ENCODE measurements at regions not wholly inside any gene's neighbourhood (a gene's known extent, or its start where the extent isn't known, plus 50 kb on each side); places are given as distances from the start of the nearest gene placed in this dataset.
"Not testable (repeated sequence)": the region's sequence is repeated elsewhere in the genome, so short reads cannot be mapped to it uniquely, and the experiment has no call there.

GRCh38 chr3:96347289-96347688 lies 467.1 kb upstream of the EPHA6 start:
- H3K36me3 ChIP-seq, result no peaks in the 10 kb centered on the region
- DNase-seq, result no peak
- H3K27me3 ChIP-seq, result no peaks in the 10 kb centered on the region
- TF ChIP-seq CTCF (IDR thresholded peaks at IDR 0.05), result no peak
- TF ChIP-seq POLR2A (IDR thresholded peaks at IDR 0.05), result no peak
- H3K27ac ChIP-seq, result no peak overlapping the region
- H3K4me1 ChIP-seq, result no peaks in the 10 kb centered on the region
- H3K4me3 ChIP-seq, result no peak overlapping the region
- H3K9me3 ChIP-seq, result peaks cover 0 to 2% (median 0%) of the 10 kb centered on the region in 4 donors

- not testable (repeated sequence) for H3K9me3 ChIP-seq, H3K4me1 ChIP-seq, H3K27ac ChIP-seq, DNase-seq, H3K27me3 ChIP-seq, H3K4me3 ChIP-seq, H3K36me3 ChIP-seq
Measured at GRCh38 chr3:96351598-96351997, 462.8 kb upstream of the EPHA6 start.

DNA sequence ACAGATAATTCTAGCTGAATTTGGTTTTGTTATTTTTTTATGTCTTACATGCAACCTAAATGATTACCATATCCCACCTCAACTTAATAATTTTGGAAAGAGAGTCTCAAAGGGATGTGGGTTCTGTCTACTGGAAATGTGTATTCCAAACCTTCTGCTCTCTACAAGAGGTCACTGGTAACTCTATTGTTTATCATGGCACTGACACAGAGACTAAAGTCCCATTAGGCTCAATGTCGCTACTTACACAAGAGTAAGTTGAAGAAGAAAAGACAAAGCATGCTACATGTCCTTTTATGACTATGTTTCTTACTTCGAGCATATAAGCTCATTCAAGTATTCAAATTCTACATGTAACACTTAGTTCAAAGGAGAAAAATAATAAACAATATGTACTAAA lies 460.3 kb upstream of the EPHA6 start:
- H3K27ac ChIP-seq, result no peak overlapping the region
- H3K4me3 ChIP-seq, result no peak overlapping the region
- H3K27me3 ChIP-seq, result no peaks in the 10 kb centered on the region
- H3K9me3 ChIP-seq, result no peaks in the 10 kb centered on the region
- DNase-seq, result no peak
- TF ChIP-seq POLR2A (IDR thresholded peaks at IDR 0.05), result no peak
- TF ChIP-seq CTCF (IDR thresholded peaks at IDR 0.05), result no peak
- H3K36me3 ChIP-seq, result no peaks in the 10 kb centered on the region
- H3K4me1 ChIP-seq, result no peaks in the 10 kb centered on the region

DNA sequence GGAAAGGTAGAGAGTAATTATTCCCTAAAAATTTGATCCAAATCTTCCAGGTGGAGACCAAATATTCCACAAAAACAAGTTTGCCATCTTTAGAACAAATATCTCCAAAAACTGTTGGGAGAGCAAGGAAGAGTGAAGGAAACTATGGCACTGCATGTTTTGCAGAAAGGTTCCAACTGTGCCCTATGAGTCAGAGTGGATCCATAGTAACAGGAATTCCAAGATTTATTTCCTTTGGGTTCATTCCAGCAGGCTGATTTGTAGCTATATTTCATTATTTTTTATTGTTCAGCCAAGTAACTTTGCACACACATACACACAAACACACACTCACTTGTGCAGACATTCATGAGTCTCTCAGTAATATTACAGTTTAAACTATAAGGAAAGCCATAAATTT lies 459.7 kb upstream of the EPHA6 start:
- TF ChIP-seq CTCF (IDR thresholded peaks at IDR 0.05) (no peak), POLR2A (IDR thresholded peaks at IDR 0.05) (no peak)
- no peak for DNase-seq
- Histone ChIP-seq H3K9me3 (no peaks in the 10 kb centered on the region), H3K4me1 (no peaks in the 10 kb centered on the region), H3K4me3 (no peak overlapping the region), H3K27me3 (no peaks in the 10 kb centered on the region), H3K27ac (no peak overlapping the region), H3K36me3 (no peaks in the 10 kb centered on the region)

- H3K9me3 ChIP-seq, result no peaks in the 10 kb centered on the region
- no peak for TF ChIP-seq CTCF (IDR thresholded peaks at IDR 0.05)
- TF ChIP-seq POLR2A (IDR thresholded peaks at IDR 0.05), result no peak
- H3K27me3 ChIP-seq, result no peaks in the 10 kb centered on the region
- no peak overlapping the region for H3K4me3 ChIP-seq
- no peaks in the 10 kb centered on the region for H3K36me3 ChIP-seq
- no peak for DNase-seq
- no peaks in the 10 kb centered on the region for H3K4me1 ChIP-seq
- H3K27ac ChIP-seq, result no peak overlapping the region
Measured at GRCh38 chr3:96361241-96361640, 453.2 kb upstream of the EPHA6 start.

GRCh38 chr3:96370637-96371036 lies 443.8 kb upstream of the EPHA6 start:
- no peaks in the 10 kb centered on the region for H3K27me3 ChIP-seq
- no peaks in the 10 kb centered on the region for H3K36me3 ChIP-seq
- no peaks in the 10 kb centered on the region for H3K4me1 ChIP-seq
- no peak overlapping the region for H3K27ac ChIP-seq
- DNase-seq, result no peak
- TF ChIP-seq CTCF (IDR thresholded peaks at IDR 0.05), result no peak
- TF ChIP-seq POLR2A (IDR thresholded peaks at IDR 0.05), result no peak
- H3K9me3 ChIP-seq, result no peaks in the 10 kb centered on the region
- no peak overlapping the region for H3K4me3 ChIP-seq

Measured in Peyer's patch (tissue), 4 donors.